Nephron progenitor cell (in vitro differentiated cells): ENCODE measurements at regions not wholly inside any gene's neighbourhood (a gene's known extent, or its start where the extent isn't known, plus 50 kb on each side); places are given as distances from the start of the nearest gene placed in this dataset.
"Not testable (repeated sequence)": the region's sequence is repeated elsewhere in the genome, so short reads cannot be mapped to it uniquely, and the experiment has no call there.

Source experiments
- DNase-seq: peaks from one replicate; pipeline ENCODE4 v3.0.0; 2021
- H3K27ac Mint-ChIP-seq: 2 replicates; pipeline ENCODE4 v1.8.0; 2021; ENCODE audit warnings: mild to moderate bottlenecking, moderate library complexity, mixed read lengths
- H3K27me3 Mint-ChIP-seq: 2 replicates; pipeline ENCODE4 v1.8.0; 2021; ENCODE audit warnings: mild to moderate bottlenecking, low read depth, mixed read lengths; ENCODE audit not compliant: poor library complexity
- H3K36me3 Mint-ChIP-seq: 2 replicates; pipeline ENCODE4 v1.8.0; 2021; ENCODE audit warnings: low read depth, mixed read lengths
- H3K4me1 Mint-ChIP-seq: 2 replicates; pipeline ENCODE4 v1.8.0; 2021; ENCODE audit warnings: mixed read lengths
- H3K4me3 Mint-ChIP-seq: 2 replicates; pipeline ENCODE4 v1.8.0; 2021; ENCODE audit warnings: mild to moderate bottlenecking, moderate library complexity, mixed read lengths
- H3K9me3 Mint-ChIP-seq: 2 replicates; pipeline ENCODE4 v1.8.0; 2021; ENCODE audit warnings: mild to moderate bottlenecking, moderate library complexity, mixed read lengths
- CTCF ChIP-seq: fragments of 200-600 bp; sonication (generic); IDR thresholded peaks from 2 replicates; pipeline ENCODE4 v1.5.0; 2021; ENCODE audit warnings: antibody characterized with exemption

DNA sequence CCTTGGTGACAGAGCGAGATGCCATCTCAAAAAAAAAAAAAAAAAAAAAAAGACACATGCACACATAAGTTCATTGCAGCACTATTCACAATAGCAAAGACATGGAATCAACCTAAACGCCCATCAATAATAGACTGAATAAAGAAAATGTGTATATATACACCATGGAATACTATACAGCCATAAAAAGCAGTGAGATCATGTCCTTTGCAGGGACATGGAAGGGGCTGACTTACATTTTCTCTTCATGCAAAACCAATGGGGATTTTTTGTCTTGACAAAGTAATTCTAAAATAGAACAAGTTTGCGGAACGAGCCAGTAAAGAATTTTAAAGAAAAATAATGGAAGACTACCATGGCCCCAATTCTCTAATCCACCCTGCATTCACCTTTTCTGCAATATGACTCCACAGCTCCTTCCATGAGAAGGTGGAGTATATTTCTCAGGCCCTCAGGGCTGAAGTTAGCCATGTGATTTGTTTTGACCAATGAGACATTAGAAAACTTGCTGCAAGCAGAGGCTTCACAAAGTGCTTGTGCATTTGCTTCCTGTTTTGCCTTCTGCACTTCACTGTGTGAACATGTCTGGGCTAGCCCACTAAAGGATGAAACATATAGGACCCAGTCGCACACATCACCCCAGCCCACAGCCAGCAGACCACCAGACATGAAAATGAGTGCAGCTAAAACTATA lies 78.8 kb upstream of the NR5A2 start:
- H3K4me1 Mint-ChIP-seq, result peaks cover 4% of the 10 kb centered on the region
- peaks cover 8% of the 10 kb centered on the region for H3K27me3 Mint-ChIP-seq
- DNase-seq, result no peak
- no peak overlapping the region for H3K4me3 Mint-ChIP-seq
- H3K36me3 Mint-ChIP-seq, result no peaks in the 10 kb centered on the region
- no peak for TF ChIP-seq CTCF
- H3K27ac Mint-ChIP-seq, result no peak overlapping the region
- H3K9me3 Mint-ChIP-seq, result no peaks in the 10 kb centered on the region

GRCh38 chr1:199951005-199951404 lies 76.5 kb upstream of the NR5A2 start:
- not testable (repeated sequence) for DNase-seq, H3K9me3 Mint-ChIP-seq, H3K4me3 Mint-ChIP-seq, H3K36me3 Mint-ChIP-seq
- peaks cover 13% of the 10 kb centered on the region for H3K27me3 Mint-ChIP-seq
- H3K27ac Mint-ChIP-seq, result peak overlapping the region; percentile 87
- peaks cover 20% of the 10 kb centered on the region for H3K4me1 Mint-ChIP-seq

GRCh38 chr1:199953651-199954050 lies 73.9 kb upstream of the NR5A2 start:
- H3K36me3 Mint-ChIP-seq, result no peaks in the 10 kb centered on the region

GRCh38 chr1:199954699-199955098 lies 72.8 kb upstream of the NR5A2 start:
- no peak overlapping the region for H3K27ac Mint-ChIP-seq
- H3K4me3 Mint-ChIP-seq, result no peak overlapping the region
- no peaks in the 10 kb centered on the region for H3K36me3 Mint-ChIP-seq
- DNase-seq, result peak; percentile 51
- TF ChIP-seq CTCF, result peak; percentile 56
- H3K27me3 Mint-ChIP-seq, result peaks cover 20% of the 10 kb centered on the region
- H3K4me1 Mint-ChIP-seq, result peaks cover 22% of the 10 kb centered on the region
- H3K9me3 Mint-ChIP-seq, result peaks cover 6% of the 10 kb centered on the region

More at GRCh38 chr1:199953651-199954050, 73.9 kb upstream of the NR5A2 start:
- TF ChIP-seq CTCF, result no peak
- H3K27me3 Mint-ChIP-seq, result peaks cover 20% of the 10 kb centered on the region
- no peak for DNase-seq
- H3K27ac Mint-ChIP-seq, result no peak overlapping the region
- H3K4me3 Mint-ChIP-seq, result no peak overlapping the region
- H3K9me3 Mint-ChIP-seq, result peaks cover 6% of the 10 kb centered on the region
- peaks cover 22% of the 10 kb centered on the region for H3K4me1 Mint-ChIP-seq

GRCh38 chr1:199955235-199955634 lies 72.3 kb upstream of the NR5A2 start:
- no peak for TF ChIP-seq CTCF
- no peak for DNase-seq
- peaks cover 8% of the 10 kb centered on the region for H3K9me3 Mint-ChIP-seq
- no peak overlapping the region for H3K27ac Mint-ChIP-seq
- no peak overlapping the region for H3K4me3 Mint-ChIP-seq
- H3K27me3 Mint-ChIP-seq, result peaks cover 20% of the 10 kb centered on the region
- no peaks in the 10 kb centered on the region for H3K36me3 Mint-ChIP-seq
- H3K4me1 Mint-ChIP-seq, result peaks cover 22% of the 10 kb centered on the region

GRCh38 chr1:199956005-199956404 lies 71.5 kb upstream of the NR5A2 start:
- no peaks in the 10 kb centered on the region for H3K36me3 Mint-ChIP-seq
- peaks cover 11% of the 10 kb centered on the region for H3K9me3 Mint-ChIP-seq
- TF ChIP-seq CTCF, result no peak
- no peak overlapping the region for H3K4me3 Mint-ChIP-seq
- H3K4me1 Mint-ChIP-seq, result peaks cover 22% of the 10 kb centered on the region
- H3K27me3 Mint-ChIP-seq, result peaks cover 20% of the 10 kb centered on the region
- H3K27ac Mint-ChIP-seq, result peak overlapping the region; percentile 18
- no peak for DNase-seq
